ENCODE measurements at regions not wholly inside any gene's neighbourhood (a gene's known extent, or its start where the extent isn't known, plus 50 kb on each side); places are given as distances from the start of the nearest gene placed in this dataset.

GRCh38 chr1:83531521-83532309 is 467.2 kb downstream of the TTLL7 start:
- no peak for TF ChIP-seq CTCF (IDR thresholded peaks at IDR 0.05)
- Histone ChIP-seq H3K4me3 (no peak overlapping the region), H3K27ac (no peak overlapping the region)
- no peak for DNase-seq (ENCODE audit: low spot score)

- TF ChIP-seq CTCF (IDR thresholded peaks at IDR 0.05) = no peak
- DNase-seq (ENCODE audit: low spot score) = no peak
- H3K4me3 ChIP-seq = no peak overlapping the region
- H3K27ac ChIP-seq = no peak overlapping the region
Measured at GRCh38 chr1:83530506-83530905, 468.4 kb downstream of the TTLL7 start.

GRCh38 chr1:83527987-83528386 is 470.9 kb downstream of the TTLL7 start:
- H3K4me3 ChIP-seq = no peak overlapping the region
- TF ChIP-seq CTCF (IDR thresholded peaks at IDR 0.05) = no peak
- no peak overlapping the region for H3K27ac ChIP-seq
- no peak for DNase-seq (ENCODE audit: low spot score)

GRCh38 chr1:83520797-83521196 is 478.1 kb downstream of the TTLL7 start:
- no peak for TF ChIP-seq CTCF (IDR thresholded peaks at IDR 0.05)
- DNase-seq (ENCODE audit: low spot score) = no peak
- Histone ChIP-seq H3K27ac (no peak overlapping the region), H3K4me3 (no peak overlapping the region)

- H3K4me3 ChIP-seq = no peak overlapping the region
Measured at GRCh38 chr1:83516369-83516768, 482.6 kb downstream of the TTLL7 start.

GRCh38 chr1:83515578-83516154 is 483.3 kb downstream of the TTLL7 start:
- Histone ChIP-seq H3K4me3 (no peak overlapping the region), H3K27ac (no peak overlapping the region)
- no peak for TF ChIP-seq CTCF (IDR thresholded peaks at IDR 0.05)
- no peak for DNase-seq (ENCODE audit: low spot score)

More at GRCh38 chr1:83516369-83516768, 482.6 kb downstream of the TTLL7 start:
- no peak for TF ChIP-seq CTCF (IDR thresholded peaks at IDR 0.05)
- DNase-seq (ENCODE audit: low spot score) = no peak
- H3K27ac ChIP-seq = no peak overlapping the region

Measured in coronary artery (tissue), 2 donors.